Type B pancreatic cell (in vitro differentiated cells): ENCODE measurements at regions not wholly inside any gene's neighbourhood (a gene's known extent, or its start where the extent isn't known, plus 50 kb on each side); places are given as distances from the start of the nearest gene placed in this dataset.

Experiments used
- DNase-seq: peaks from one replicate; pipeline ENCODE4 v3.0.0; 2021; ENCODE audit warnings: mixed read lengths; ENCODE audit not compliant: unreplicated experiment; ENCODE audit errors: extremely low spot score
- H3K27ac Mint-ChIP-seq: 2 replicates; pipeline ENCODE4 v1.8.0; 2021; ENCODE audit warnings: mild to moderate bottlenecking, mixed read lengths
- H3K27me3 Mint-ChIP-seq: 2 replicates; pipeline ENCODE4 v1.8.0; 2021; ENCODE audit warnings: mixed read lengths
- H3K36me3 Mint-ChIP-seq: 2 replicates; pipeline ENCODE4 v1.8.0; 2021; ENCODE audit warnings: mixed read lengths
- H3K4me1 Mint-ChIP-seq: one replicate; pipeline ENCODE4 v1.8.0; 2021; ENCODE audit warnings: mixed read lengths; ENCODE audit not compliant: unreplicated experiment
- H3K4me3 Mint-ChIP-seq: 2 replicates; pipeline ENCODE4 v1.8.0; 2021; ENCODE audit warnings: mild to moderate bottlenecking, mixed read lengths
- H3K9me3 Mint-ChIP-seq: 2 replicates; pipeline ENCODE4 v1.8.0; 2021; ENCODE audit warnings: mixed read lengths
- CTCF ChIP-seq: fragments of 200-600 bp; sonication (generic); conservative IDR thresholded peaks from 2 replicates; pipeline ENCODE4 v1.5.0; 2021; ENCODE audit warnings: antibody characterized with exemption, mild to moderate bottlenecking

DNA sequence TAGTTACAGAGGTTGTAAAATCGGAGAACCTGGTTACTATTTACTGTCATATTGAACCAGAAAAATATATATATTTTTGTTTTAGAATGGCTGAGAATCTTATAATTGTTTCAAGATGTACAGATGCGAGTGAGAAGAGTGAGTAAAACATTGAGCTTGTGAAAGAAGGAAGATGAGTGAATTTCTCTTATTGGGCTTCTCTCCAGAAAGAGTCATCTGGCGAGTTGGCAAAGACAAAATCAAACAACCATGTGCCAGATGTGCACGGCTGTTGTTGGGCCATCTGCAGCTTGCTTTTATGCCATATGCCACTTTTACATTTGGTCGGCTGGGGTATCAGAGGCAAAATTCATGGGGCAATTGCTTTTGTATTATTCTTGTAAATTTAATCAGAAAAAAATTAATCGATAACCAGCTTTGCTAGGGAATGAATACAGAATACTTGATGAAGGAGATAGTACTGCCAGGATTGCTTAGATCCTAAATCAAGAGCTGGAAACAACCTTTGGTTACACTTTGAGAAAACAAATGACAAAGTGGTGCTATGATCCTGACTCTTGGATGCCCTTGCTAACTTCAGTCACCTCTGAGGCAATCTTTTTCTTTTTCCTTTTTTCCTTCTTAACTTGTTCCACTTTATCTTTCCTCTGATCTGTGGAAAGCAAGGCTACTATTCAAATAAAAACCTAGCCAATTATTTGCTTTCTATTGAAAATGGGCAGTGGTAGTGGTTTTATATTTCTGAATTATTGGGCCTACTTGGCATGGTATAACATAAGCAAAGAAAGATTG is 97.1 kb upstream of the GRIK2 start:
- H3K27ac Mint-ChIP-seq: no peak overlapping the region
- no peaks in the 10 kb centered on the region for H3K27me3 Mint-ChIP-seq
- TF ChIP-seq CTCF: no peak
- no peak for DNase-seq
- H3K9me3 Mint-ChIP-seq: peaks cover 7% of the 10 kb centered on the region
- no peaks in the 10 kb centered on the region for H3K4me1 Mint-ChIP-seq
- H3K36me3 Mint-ChIP-seq: no peaks in the 10 kb centered on the region
- H3K4me3 Mint-ChIP-seq: no peak overlapping the region

GRCh38 chr6:101302593-101302992 is 90.9 kb upstream of the GRIK2 start:
- Mint-ChIP-seq H3K27ac (no peak overlapping the region), H3K36me3 (no peaks in the 10 kb centered on the region), H3K9me3 (peaks cover 8% of the 10 kb centered on the region), H3K4me1 (no peaks in the 10 kb centered on the region), H3K27me3 (no peaks in the 10 kb centered on the region), H3K4me3 (no peak overlapping the region)
- TF ChIP-seq CTCF: no peak
- DNase-seq: no peak

DNA sequence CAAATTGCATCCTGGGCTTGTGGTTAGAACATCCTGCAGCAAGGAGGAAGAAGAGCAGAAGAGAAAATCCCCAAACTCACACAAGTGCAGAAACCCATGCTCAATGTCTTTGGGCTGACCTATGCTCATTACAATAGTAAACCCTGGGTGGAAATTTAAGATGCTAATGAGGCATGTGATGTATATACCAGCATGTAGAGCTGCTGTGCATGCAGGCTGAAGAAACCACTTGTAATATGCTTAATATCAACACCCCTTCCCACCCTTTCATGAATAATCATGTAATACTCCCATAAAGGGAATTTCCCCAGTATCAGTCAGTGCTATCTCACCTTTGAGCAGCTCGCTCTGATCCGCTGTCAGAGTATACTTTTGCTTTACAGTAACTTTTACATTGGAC is 90.0 kb upstream of the GRIK2 start:
- DNase-seq: no peak
- H3K4me1 Mint-ChIP-seq: no peaks in the 10 kb centered on the region
- no peak for TF ChIP-seq CTCF

DNA sequence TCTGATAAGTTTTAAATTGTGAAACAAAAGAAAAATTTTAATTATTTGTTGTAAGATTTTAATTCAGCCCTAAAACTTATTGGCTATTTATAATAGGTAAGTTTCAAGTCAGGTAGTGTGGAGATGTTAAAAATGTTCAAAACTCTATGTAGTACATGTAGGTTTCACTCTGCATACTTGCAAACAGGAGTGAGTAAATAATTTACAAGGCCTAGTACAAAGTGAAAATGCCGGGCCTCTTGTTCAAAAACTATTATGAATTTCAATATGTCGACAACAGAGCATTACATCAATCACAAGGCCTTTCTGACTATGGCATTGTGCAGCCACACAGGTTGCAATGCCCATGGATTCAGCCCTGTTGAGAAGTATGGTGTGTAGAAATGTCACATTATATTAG is 80.9 kb upstream of the GRIK2 start:
- Mint-ChIP-seq H3K27me3 (no peaks in the 10 kb centered on the region), H3K4me1 (no peaks in the 10 kb centered on the region), H3K36me3 (no peaks in the 10 kb centered on the region), H3K4me3 (no peak overlapping the region), H3K9me3 (no peaks in the 10 kb centered on the region), H3K27ac (no peak overlapping the region)
- DNase-seq: no peak
- TF ChIP-seq CTCF: no peak

More for the DNA sequence above, 90.0 kb upstream of the GRIK2 start:
- Mint-ChIP-seq H3K27ac (no peak overlapping the region), H3K27me3 (no peaks in the 10 kb centered on the region), H3K36me3 (no peaks in the 10 kb centered on the region), H3K9me3 (peaks cover 8% of the 10 kb centered on the region), H3K4me3 (no peak overlapping the region)

DNA sequence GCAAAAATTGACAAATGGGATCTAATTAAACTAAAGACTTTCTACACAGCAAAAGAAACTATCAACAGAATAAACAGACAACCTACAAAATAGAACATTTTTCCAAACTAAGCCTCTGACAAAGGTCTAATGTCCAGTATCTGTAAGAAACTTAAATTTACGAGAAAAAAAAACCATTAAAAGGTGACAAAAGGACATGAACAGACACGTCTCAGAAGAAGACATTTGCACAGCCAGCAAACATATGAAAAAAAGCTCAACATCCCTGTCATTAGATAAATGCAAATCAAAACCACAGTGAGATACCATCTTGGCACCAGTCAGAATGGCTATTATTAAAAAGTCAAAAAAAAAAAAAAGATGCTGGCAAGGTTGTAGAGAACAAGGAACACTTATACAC is 70.6 kb upstream of the GRIK2 start:
- DNase-seq: no peak
- no peak for TF ChIP-seq CTCF

More for the DNA sequence above, 70.6 kb upstream of the GRIK2 start:
- Mint-ChIP-seq H3K27me3 (no peaks in the 10 kb centered on the region), H3K27ac (no peak overlapping the region), H3K4me3 (no peak overlapping the region), H3K36me3 (no peaks in the 10 kb centered on the region), H3K4me1 (no peaks in the 10 kb centered on the region), H3K9me3 (no peaks in the 10 kb centered on the region)
